ENCODE measurements at regions not wholly inside any gene's neighbourhood (a gene's known extent, or its start where the extent isn't known, plus 50 kb on each side); places are given as distances from the start of the nearest gene placed in this dataset.

DNA sequence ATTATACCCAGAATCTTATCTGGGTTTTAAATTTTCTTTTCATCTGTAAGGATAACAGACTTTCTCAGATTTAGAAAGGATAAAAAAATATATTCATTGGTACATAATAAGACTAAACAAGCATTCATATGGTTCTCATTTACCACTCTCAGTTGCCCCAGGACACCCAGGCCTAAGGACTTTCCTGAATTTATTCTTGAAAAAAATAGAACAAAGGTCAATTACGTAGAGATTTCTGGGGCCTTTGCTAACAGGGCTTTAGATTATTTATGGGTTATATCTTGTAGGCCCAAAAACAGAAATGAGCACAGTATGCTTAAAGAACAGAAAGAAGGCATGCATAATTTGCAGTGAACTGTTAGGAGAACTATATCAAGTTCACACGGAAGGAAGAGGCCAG is 269.0 kb upstream of the COL3A1 start:
- TF ChIP-seq, protein P1, sequence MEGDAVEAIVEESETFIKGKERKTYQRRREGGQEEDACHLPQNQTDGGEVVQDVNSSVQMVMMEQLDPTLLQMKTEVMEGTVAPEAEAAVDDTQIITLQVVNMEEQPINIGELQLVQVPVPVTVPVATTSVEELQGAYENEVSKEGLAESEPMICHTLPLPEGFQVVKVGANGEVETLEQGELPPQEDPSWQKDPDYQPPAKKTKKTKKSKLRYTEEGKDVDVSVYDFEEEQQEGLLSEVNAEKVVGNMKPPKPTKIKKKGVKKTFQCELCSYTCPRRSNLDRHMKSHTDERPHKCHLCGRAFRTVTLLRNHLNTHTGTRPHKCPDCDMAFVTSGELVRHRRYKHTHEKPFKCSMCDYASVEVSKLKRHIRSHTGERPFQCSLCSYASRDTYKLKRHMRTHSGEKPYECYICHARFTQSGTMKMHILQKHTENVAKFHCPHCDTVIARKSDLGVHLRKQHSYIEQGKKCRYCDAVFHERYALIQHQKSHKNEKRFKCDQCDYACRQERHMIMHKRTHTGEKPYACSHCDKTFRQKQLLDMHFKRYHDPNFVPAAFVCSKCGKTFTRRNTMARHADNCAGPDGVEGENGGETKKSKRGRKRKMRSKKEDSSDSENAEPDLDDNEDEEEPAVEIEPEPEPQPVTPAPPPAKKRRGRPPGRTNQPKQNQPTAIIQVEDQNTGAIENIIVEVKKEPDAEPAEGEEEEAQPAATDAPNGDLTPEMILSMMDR (IDR thresholded peaks at IDR 0.05), result no peak
- TF ChIP-seq POLR2A (IDR thresholded peaks at IDR 0.05), result no peak

Measured in Peyer's patch (tissue), 4 donors.